ENCODE measurements at regions not wholly inside any gene's neighbourhood (a gene's known extent, or its start where the extent isn't known, plus 50 kb on each side); places are given as distances from the start of the nearest gene placed in this dataset.

DNA sequence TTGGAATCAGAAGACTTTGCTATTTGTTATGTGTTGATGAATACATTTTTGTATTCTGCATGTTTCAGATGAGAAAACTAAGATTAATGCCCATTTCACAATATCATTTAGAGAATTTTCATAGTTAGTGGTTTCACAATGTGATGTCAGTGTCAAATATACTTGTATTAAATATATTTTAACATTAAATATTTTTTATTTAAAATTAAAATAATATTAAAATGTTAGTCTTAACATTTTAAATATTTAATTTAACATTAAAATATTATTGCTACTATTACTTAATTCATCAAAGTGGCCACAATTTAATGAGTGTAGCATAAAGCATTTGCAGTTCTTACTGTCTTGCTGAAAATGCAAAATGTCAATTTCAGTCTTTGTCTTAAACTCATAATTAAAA lies 478.8 kb downstream of the KCNJ2 start:
- no peak for DNase-seq (ENCODE audit: low read depth in 2 of 2)

DNA sequence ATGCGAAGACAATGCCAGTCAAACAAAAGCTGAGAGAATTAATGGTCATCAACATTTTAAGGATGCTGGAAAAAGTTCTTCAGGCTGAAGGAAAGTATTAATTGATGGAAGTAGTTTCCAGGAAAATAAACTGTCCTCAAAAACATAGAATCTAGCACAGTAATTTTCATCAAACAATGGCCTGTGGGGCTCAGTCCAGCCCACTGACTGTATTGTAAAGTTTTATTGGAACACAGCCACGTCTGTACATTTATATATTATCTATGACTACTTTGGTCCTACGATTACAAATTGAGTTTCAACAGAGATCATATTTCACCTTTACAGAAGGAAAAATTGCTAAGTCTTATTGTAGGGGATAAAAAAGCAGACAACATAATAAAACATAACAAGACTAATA lies 484.5 kb downstream of the KCNJ2 start:
- DNase-seq (ENCODE audit: low read depth in 2 of 2), result no peak

DNA sequence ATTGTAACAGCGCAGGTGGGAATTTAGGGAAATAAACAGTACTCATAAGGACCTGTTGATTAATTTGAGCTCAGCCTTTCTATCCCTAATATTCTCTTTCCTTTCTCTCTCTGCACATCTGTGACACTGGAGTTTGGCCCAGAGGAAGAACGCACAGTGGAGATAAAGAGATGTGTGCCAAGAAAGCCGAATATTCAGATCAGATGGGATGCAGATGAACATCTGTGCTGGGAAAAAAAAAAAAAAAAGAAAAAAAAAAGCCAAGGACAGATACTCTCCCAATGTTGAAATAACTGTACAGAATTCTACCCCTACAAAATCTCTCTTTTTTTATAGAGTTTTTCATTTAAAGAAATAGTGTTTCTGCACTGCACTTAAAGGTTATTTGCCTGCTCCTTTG lies 485.4 kb downstream of the KCNJ2 start:
- no peak for DNase-seq (ENCODE audit: low read depth in 2 of 2)

DNA sequence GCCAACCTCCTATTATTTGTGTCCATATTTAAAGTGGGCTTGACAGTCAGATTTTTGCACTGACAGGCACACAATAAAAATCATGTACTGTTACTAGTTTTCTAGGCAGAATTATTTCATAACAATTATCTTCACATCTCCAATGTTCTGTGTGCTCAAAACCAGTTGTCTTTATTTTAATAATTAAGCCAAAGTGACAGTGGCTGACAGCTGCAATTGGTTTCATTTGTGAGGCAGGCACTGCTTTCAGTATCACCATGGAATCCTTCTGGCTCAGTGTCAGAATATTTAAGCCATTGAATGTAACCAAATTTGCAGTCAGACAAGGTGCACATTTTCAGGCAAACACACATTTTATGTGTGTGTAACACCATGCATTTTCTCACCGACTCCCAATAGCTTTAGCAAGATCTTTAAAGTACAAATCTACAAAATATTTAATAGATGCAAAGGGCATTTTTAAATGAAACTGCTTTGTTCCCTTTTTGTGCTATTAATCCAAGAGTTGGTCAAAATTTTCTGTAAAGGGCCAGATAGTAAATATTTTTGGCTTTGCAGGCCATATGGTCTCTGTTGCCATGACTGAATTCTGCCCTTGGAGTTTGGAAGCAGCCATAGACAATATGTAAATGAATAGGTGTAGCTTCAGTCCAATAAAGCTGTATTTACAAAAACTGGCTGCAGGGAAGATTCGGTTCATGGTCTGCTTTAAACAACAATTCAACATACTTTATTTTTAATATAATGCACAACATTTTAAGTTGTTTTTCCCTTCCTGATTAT lies 486.0 kb downstream of the KCNJ2 start:
- DNase-seq (ENCODE audit: low read depth in 2 of 2), result no peak

DNA sequence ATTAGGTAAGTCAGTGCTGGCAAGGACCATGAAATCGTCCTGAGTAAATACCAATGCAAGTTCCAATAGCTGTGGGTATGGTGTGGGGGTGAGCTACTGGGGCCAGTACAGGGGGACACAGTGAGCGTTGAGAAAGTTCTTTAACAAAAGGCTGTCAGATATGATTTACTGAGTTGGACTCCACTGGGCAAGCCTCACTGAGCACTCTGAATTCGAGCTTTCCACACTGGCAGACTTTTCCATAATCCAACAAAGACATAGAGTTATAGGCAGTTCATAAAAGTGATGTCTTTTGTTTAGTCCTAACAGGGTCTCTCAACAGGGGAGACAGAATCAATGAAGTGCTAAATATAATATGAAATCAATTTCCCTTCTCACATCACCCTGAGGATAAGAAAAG lies 489.0 kb downstream of the KCNJ2 start:
- no peak for DNase-seq (ENCODE audit: low read depth in 2 of 2)

DNA sequence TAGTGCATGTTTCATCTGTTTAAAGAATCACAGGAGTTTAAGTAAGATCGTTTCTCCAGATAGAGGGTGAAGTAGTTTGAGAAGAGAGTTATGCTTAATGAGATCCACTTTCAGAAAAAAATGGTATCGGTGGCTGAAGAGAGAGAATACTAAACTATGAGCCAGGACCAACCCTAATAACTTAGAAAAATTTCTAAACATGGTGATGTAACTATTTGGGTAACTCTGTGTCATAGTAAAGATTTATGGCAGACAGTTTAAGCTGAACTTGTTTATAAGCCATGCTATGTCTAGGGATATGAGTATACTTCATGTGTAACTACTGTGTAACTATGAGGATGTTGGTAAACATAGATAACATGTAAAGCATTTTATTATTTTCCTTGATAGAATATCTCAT lies 489.5 kb downstream of the KCNJ2 start:
- DNase-seq (ENCODE audit: low read depth in 2 of 2), result no peak

DNA sequence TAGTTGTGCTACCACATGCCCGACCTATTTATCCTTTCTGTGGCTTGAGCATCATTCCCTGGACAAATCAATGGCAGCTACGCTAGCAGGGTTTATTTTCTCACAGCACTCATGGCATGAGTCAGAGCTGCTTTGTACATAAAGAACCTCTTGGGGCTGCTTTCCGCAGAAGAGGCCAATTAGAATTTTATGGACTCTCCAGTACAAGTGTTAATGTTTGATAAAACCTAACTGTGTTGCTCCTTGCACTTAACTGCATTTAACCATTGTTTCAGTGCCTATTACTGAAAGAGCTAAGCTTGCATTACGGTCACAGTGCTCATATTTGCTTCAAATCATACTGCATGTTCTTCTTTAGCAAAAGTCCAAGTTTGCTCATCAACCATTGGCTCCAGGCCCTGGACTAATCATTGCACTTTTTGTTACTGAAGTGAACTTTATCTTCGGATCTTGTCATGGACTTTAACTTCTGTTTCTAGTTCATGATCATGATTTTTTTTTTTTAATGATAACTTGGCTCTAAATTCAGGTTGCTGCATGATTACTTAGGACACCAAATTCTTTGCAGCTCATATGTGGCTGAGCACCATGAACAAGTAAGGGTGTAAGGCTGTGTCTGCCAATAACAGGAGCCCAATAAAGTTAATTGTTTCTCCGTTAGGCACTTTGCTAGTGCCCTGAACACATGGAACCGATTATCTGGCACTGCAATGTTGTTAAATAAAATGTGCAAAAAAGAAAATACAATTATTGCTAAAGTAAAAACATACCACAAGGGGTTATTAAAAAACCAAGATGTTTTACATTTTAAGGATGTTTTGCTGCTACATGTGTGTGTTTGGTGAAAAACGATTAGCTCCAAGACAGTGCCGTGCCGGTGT lies 492.2 kb downstream of the KCNJ2 start:
- no peak for DNase-seq (ENCODE audit: low read depth in 2 of 2)

DNA sequence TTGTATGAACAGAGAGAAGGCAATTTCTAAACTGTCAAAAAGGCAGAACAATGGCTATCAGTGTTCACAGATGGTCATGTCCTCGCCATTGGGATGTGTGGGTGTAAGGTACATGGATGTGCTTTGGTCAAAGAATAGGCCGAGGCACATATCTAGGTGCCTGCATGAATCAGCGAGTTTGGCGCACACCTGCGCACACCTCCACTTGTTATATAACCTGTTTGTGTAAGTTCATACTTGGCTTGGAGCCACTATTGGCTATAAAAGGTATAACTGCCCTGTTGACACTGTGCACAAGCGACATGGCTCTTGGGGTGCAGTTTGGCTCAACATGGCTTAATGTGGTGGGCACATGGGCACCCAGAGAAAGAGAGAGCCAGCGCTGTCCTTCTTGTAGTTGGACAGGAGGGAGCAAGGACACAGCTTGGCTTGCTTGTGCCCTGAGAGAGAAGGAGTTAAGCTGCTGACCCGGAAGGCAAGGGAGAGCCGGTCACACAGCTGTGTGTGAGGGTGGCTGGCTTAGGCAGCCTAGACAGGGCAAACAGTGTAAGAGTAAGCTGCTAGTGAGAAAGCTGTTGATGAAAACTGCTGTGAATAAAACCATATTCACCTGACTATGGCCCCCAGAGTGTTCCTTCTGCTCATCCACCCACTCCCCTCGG lies 499.1 kb downstream of the KCNJ2 start:
- DNase-seq (ENCODE audit: low read depth in 2 of 2), result no peak

DNA sequence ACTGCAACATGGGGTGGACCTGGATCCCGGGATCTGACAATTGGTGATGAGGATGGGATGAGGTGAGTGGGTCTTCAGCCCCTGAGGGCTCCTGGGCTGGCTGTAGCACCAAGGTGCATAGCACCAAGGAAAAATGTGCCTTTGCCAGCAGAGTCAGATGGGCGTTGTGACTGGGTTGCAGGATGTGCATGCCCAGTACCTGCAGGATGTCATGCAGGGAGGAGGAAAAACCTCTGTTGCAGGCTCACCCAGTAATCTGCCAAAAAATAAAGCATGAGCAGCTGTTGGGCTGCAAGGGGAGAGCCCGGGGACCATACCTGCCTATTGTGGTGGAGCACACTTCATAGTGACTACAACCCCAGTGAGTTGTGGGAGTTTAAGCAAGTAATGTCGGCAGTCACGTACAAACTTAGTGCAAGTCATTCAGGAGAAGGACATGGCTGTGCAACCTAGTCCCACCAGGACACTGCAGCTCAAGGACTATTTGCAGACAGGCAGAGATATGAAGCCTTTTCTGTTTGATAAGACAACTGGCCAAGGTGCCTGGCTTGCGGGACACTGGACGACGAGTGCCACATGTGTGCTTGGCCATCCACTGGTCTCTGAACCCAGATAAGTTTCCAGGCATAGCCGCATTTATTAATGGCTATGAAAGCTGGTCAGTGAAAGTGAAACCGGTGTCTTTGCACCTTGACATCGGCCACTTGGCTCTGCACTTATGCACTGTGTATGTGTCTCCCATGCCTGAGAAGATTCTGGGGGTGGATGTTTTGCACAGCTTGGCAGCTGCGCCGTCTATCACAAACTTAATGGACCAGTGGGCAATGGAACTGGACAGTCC lies 499.8 kb downstream of the KCNJ2 start:
- no peak for DNase-seq (ENCODE audit: low read depth in 2 of 2)

DNA sequence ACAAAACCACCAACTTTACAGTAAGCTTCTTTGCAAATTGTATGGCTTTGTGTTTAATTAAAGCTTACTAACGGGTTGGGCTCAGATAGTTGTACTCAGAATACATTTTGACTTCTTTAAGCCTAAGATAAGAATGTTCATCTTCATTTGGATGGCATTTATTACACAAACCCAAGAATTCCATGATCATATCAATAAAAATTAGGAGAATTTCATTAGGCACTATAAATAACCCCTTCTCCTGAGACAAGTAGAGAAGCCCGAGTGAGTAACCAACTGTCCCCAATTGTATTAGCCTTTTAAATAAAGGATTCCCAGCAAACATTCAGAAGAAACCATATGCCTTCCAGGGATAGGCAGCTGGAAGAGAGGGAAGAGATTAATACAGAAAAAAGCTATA lies 504.7 kb downstream of the KCNJ2 start:
- DNase-seq (ENCODE audit: low read depth in 2 of 2), result no peak

DNA sequence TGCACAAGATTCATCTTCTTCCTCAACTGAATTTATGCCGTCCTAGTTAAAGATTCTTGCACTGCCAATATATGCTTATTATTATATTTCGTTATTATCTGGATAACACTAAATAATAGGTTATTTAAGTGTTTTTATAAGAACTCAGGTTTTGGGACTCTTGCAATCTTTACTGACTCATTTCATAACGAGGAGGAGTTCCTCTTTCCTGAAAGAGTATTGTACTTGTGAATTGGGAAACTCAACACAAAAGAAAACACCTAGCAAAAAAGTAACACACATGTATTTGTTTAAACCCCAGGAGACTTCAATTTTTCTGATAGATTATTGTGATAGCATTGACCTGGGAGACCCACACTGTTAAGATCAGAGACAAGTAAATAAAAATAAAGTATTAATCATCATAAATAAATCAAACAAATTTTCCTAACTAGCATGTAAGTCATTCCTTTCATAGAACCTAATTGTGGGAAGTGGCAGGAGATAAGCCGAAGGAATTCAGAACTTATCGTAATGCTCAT lies 505.8 kb downstream of the KCNJ2 start:
- DNase-seq (ENCODE audit: low read depth in 2 of 2), result no peak

DNA sequence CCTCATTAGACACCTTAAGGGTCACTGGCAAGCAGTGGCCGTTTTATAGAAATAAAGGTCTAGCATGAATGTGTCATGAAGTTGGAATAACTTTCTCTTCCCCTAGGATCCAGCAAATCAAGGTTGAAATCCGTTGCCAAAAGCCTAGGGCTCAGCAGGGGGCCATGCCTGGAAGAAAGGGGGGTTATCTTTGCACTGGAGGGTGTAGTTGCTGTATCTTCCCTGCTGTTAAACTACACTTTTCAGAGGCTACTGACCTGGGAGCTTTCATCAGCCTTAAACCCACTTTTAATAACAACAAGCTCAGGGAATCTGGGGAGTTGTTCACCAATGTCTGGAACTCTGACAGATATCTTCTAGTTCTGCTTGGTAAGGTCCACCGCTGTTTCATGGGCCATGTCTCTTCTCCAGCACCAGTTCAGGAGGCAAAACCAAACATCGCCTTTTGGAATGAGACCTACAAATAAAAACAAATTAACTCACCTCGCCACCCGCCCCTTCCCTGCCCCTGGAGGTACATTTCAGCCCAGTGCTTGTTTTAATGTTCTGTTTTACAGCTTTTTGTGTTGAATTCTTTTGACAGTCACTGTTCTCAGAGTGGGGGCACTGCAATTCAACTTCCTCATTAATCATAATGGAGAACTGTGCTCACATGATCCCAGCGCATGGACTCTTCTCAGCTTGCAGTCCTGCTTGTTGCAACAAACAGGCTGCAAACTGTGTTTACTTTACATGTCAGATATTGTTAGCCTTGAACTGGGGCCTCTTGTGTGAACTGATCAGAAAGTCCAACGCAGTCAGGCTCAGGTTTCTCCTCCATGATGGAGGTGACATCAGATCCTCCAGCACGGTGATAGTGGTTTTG lies 508.7 kb downstream of the KCNJ2 start:
- DNase-seq (ENCODE audit: low read depth in 2 of 2), result no peak

DNA sequence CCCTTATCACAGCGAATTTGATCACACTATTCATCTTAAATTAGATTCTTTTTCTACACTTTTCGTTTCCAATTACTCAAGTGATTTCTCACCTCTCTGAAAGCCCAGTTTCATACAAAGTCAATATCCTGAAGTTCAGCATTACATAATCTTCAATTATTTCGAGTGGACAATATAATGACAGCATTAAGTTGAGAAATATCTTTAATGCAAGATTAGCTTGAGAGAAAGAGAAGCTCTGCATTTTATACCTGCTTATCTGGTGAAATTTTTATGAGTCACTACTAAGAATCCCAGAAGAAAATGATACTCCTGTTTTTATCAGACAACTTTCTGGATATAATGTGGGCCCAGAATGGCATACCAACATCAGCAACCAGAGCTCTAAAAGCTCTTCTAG lies 509.6 kb downstream of the KCNJ2 start:
- no peak for DNase-seq (ENCODE audit: low read depth in 2 of 2)

DNA sequence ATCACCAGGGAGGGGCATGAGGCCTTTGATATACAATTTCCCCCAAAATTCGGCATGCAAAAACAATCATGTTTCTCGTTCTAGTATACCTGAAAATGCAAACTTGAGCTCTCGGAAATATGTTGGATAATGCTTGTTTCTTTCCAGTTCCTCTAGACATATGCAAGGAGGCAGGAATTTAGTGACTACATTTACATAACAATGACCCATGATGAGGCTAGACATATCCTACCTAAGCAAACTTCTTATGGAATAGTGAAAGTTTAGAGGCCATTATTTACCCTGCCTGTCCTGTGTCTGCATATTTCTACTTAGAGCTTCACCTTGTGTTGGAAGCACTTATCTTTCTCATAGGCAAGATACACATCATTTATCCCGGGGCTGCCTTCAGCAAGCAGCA lies 514.6 kb downstream of the KCNJ2 start:
- no peak for DNase-seq (ENCODE audit: low read depth in 2 of 2)

DNA sequence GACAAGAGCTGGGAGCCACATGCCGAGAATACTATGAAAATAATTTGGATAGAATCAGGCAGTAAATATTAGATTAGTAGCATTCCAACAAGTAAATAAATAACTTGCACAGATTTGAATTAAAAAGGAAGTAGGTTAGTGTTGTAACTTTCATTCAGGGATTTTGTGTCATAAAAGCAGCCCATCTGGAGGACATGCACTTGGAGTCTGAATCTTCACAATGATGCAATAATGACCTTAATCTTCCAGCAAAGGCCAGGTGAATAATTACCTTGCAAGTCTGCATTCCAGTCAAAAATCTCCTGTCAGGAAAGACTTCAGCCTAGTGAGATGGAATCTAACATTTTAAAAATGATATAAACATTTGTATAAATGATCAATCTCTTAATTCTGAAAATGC lies 518.1 kb downstream of the KCNJ2 start:
- DNase-seq (ENCODE audit: low read depth in 2 of 2), result no peak

DNA sequence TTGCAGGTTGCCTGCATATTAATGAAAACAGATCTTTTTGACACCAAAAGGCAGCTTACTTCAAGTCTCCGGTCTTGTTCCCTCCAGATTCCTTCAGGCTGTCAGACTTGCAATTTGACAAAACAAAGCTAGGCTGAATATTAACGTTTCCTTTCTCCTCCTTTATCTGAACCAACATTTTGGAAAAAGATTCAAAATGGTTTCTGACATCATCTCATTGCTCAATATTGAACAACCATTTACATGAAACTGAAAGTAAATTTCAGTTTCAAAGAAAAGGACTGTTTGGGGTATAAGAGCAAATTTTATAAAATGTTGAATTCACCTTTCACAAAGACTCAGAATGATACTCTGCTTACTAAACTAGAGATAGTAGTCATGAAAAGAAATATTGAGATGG lies 521.8 kb downstream of the KCNJ2 start:
- no peak for DNase-seq (ENCODE audit: low read depth in 2 of 2)

DNA sequence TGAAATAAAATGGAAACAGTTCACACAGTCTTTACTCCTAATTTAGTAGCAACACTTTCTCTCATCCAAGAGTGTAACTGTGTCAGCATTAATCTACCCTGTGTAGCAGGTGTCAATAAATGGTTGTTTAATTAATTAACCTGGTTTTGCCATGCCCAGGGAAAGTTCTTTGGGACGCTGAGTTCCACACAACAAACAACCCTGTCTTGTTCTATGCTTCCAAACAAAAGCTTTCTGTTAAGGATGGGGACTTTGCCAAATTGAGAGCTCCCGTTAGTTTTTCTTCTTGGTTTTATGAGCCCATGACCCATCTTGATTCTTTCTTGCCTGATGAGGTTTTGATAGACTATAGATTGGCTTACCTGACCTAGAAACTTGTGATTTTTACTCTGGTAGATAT lies 530.1 kb downstream of the KCNJ2 start:
- no peak for DNase-seq (ENCODE audit: low read depth in 2 of 2)

DNA sequence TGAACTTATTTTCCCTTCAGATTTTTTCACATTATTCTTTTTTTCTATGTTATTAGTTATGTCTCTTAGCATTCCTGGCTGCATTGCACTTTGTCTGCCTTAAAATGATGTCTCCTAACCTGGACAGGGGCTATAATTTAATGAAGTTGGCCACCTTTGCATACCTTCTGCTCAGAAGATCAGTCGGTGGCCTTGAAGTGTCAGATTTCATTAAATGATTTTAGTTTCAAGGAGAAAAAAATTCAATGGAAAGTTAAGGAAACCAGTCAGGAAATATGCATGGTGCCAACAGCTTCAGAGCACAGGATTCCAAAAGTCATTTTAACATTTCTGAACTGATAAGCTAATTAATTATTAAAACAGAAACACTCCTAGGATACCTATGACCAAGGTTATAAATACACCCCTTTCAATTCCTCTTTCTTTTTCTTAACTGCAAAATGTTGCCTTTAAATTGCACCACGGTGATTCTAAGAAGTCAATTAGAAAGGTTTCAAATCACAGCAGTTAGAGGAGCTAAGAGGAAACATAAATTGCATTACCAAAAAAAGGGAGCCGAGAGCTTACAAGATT lies 533.4 kb downstream of the KCNJ2 start:
- DNase-seq (ENCODE audit: low read depth in 2 of 2), result no peak

DNA sequence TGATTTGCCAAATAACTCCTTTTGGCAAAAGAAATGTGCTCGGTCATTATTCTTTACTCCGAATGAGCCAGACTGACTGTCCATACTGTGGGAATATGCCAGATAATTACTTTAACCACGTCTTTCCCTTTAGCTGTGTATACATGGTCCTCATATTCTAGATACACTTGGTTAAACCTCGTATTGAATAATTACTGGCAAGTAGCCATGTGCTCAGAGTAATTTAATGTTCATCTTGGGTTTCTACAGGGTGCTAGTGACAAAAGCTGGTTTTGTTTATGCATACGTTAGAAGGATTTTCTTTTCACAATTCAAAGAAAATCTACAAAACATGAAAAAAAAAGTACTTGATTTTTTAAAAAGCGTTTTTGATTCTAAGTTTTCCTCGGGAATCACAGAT lies 540.3 kb downstream of the KCNJ2 start:
- DNase-seq (ENCODE audit: low read depth in 2 of 2), result no peak

DNA sequence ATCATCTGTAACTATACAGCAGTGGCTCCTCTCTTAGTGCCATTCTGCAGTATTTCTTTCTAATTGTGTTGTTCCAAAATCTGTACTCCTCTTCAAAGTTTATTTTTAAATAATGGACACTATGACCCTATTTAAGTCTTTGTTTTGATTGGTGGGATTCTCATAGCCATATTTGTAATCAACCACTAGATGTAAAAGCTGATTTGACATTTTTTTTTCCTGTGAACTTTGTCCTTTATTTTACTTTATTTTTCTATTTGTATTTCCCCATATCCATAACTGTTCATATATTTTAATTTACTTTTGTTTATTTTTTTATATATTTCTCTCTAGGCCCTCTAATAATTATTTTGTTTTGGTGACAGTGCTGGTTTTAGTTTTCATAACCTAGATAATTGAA lies 544.4 kb downstream of the KCNJ2 start:
- DNase-seq (ENCODE audit: low read depth in 2 of 2), result no peak

Data from stimulated activated CD8-positive, alpha-beta memory T cell treated with anti-CD3 and anti-CD28 coated beads, Interleukin-2, amount 100 ng/mL, for 1 hour (primary cell).